NCI-H2227 (cell line): ENCODE measurements at regions not wholly inside any gene's neighbourhood (a gene's known extent, or its start where the extent isn't known, plus 50 kb on each side); places are given as distances from the start of the nearest gene placed in this dataset.

ENCODE experiments used
- DNase-seq: peaks from one replicate; lab custom pipeline; 2025; ENCODE audit not compliant: unreplicated experiment; lab: John Stamatoyannopoulos, UW

DNA sequence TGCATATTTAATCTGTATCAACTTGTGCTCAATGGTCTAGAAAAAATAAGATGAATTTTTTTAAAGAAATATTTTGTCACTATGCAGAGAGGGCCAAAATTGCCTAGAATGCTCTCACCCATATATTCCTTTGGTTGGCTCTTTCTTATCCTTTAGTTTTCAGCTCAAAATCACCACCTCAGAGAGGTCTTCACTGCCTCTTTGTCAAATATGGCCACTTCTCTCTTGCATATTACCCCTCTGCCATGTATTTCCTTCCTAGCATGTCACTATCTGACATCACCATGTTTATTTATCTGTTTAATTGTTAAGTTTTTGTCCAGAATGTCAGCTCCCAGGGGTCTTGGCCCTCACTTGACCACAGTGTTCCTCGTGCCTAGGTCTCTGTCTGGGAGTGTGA, 535.2 kb upstream of the CDH2 start:
- DNase-seq: no peak

DNA sequence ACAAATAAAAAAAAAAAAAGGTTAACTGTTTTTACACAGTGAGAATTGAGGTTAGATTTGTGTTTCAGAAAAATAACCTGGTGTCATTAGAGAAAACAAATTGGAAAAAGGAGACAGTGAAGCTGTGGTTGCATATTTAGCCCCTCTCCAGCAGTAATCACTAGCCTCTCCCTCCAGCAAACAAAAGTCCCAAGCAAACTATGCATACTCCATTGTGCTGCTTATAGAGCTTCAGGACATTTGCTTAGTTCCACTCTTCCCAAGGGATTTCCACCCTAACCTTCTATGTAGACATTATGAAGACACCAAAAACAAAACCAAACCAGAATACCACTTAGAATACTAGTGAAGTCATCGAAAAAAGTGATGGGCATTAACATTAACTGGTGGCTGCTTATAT, 534.2 kb upstream of the CDH2 start:
- DNase-seq: no peak

DNA sequence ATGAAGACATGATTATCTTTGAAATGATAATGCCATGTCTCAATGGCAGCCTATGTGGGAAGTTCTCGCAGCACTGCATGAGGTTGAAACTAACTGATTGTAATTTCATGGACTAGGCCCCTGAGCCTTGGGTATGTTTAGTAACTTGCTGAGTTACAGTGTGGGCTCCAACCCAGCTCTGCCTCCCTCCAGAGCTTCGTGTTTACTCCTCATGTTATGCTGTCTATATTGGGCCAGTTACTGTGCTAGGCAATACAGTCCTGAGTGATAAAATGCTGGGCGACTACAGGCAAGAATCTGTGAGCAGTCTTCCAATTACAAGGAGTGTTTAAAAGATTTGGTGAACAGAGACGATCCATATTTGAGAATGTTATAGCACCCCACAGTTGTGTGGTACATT, 530.1 kb upstream of the CDH2 start:
- DNase-seq: no peak

DNA sequence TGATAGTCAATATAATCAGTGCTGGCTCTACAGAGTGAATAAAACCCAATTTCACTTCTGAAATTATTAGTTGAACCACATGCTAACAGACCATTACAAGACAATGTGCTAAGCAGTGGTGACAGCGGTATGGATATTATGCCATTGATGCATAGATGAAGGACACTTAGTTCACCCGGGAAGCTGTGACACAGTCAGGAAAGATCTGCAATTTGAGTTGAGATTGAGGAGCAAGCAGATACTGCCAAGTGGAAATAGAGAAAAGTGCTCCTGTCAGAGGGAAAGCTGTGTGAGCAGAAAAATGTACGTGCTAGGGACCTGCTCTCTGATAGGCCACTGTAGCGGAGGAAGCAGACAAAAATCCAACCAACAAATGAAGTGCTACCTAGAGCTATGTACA, 529.5 kb upstream of the CDH2 start:
- no peak for DNase-seq

DNA sequence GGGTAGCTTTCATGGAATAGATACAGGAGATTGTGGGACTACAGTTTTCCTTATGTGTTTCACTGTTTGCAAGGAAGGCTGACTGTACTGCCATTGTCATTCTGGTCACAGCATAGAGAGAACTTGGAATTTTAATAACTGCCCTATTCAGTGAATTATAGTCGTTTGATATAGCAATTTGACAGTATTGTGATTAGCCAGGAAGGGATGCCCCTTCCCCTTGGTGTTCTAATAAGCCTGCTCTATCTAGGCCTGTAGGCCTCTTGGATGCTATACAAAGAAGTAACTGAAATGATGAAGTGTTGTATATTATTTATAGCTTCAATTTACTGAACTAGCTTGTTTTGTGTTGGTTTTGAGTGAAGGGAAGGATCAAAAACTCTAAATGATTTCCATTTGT, 528.6 kb upstream of the CDH2 start:
- DNase-seq: peak; percentile 63

DNA sequence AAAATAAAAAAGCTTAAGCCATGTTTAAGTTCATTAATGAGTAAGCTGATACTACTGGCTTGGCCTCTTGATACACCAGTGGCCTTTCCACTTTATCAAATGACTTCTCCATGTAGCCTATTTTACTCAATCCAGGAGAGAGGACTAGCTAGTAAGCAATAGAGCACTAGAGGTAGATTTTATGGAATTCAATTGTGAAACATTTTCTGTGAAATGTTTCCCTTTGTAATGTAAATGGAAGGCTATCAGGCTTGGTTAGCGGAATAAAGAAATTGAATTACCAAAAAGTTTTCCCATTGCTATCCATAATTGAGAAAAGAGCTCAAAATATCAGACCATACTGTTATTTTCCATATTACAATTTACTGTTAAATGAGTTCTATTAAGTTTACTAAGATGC, 515.4 kb upstream of the CDH2 start:
- no peak for DNase-seq

DNA sequence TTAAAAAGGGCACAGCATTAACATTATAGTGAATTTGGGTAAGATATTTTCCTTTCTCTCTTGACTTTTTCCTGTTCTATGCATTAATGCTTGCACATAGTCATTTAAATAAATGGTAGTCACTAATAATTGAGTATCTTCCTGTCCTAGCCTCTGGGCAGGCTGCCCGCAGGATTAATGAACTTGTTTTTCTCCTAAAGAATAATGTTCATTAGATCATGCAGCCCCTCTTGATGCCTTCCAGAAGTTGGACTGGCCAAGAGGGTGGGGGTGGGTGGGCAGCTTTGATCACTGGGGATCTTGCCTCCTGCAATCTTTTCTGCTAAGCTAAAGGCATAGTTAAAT, 514.5 kb upstream of the CDH2 start:
- DNase-seq: no peak

DNA sequence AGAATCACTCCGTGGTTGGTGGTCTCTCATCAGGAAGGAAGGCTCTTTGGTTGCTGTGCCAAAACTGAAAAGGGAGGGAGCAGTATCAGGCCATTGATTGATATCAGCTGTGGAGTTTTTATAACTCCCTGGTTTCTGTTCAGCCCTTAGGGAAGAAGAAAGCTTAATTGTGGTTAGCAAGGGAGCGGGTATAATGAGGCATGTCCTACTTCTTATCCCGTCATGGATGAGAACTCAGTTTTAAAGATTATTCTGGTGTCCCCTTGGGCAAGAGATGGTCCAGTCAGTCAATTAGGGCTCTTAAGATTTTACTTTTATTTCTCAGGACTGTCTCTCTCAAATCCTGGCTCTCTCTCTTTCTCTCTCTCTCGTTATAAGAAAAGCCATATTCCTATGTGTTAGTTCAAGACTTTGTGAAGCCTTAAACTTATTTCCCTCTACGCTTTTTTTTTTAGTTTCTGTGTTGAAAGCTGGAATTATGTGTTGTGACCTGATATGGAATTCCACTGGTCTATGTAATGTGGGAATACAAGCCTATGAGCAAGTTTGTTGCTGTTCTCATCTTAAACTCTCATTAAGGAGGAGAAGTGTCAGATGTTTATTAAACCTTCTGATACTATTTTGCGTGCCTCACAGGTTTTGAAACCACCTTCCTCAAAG, 514.0 kb upstream of the CDH2 start:
- DNase-seq: no peak

DNA sequence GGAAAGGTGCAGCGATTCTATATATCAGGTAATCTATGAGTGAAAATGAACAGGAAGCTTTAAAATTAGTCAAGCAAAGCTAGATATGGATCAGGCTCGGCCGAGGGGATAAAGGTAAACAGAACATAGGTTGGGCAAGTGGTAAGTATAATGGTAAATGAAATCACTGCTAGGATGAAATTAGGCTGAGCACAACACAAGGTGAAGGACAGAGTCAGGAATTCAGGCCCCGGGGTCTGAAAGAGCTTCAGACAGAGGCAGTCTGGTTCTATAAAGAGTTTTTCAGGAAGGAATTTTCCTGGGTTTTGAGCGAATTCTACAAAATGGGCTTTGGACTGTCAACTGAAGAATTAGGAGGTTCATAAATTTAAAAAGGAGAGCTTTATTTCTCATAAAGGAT, 513.2 kb upstream of the CDH2 start:
- no peak for DNase-seq

DNA sequence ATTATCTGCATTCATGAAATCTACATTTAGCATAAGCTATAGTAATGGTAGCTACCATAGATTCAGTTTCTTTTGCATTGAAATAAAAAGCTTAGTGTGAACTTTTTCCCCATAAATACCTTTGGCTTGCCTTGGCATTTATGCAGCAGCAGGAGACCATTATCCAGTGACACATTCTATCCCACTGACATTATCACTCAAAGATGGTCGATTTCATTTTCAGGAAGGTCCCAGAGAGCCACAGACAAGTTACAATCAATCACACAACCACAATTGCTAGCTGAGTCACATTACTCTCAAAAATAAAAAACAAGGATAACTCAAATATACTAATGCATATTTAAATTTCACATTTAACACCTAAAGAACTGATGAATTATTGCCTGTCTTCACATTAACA, 512.7 kb upstream of the CDH2 start:
- no peak for DNase-seq

DNA sequence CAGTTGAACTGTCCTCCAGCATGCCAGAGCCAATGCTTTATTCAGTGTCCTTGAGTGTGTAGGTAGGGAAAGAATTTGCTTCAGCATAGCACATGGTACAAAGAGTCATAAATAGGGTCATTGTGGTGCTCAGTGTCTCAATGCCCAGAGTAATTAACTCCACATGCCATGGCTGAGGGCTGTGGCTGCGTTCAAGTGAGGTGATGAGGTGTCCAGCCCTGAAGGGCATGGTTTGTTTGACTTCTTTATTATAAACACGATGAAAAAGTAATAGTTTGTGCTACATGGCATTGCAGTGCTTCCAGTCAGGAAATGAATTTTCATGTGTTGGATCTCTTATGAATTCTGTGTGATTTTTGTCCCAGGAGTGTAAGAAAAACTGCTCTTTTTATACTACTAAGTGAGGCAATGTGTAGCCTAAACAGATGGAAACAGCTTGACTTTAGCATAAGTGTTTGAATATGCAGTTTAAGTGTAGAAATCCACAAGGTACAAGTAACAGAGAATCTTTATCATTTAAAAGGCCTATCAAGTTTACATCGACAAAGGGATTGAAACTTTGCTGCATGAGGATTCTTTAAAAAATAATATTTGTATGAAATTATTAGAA, 507.9 kb upstream of the CDH2 start:
- DNase-seq: no peak

DNA sequence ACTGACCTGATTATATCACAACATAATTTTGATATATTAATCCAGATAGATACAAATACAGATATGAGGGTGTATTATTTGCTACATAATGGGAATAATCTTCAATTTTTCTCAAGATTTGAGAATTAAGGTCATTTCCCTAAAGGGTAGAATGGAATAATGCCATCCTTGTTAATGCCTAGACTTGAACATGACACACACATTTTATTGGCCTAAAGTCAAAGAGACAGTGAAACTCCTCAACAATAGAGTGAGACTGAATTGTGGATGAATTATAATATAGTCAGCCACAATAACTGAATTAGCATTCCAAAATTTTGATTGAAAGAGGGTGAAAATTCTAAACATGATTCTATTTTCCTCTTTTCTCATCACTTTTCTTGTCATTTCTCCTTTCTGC, 506.0 kb upstream of the CDH2 start:
- DNase-seq: no peak

DNA sequence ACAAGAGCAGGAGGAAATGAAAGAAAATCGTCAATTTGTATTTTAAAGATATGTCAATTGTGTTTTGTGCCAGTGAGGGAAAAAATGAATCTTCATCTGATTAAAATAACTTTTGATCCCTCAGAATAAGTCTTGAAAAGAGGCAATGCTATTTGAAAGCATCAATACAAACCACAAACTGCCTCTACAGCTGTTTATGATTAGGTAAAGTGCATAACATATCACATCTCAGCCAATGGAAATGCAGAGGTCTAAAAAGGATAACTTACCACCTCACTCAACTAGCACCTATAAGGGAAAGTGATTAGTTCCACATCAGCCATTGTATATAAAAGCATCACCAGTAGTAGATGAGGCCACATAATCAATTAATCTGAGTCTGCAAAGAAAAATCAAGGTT, 492.2 kb upstream of the CDH2 start:
- DNase-seq: no peak

DNA sequence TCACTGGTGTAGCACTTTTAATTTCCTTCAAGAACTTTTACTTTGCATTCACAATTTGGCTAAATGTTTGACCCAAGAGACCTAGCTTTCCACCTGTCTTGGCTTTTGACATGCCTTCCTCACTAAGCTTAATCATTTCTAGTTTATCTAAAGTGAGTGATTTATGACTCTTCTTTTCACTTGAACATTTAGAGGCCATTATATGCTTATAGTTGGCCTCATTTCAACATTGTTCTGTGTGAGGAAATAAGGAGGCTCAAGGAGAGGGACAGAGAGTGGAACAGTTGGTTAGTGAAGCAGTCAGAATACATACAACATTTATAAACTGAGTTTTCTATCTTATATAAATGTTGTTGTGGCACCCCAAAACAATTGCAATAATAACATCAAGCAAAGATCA, 489.3 kb upstream of the CDH2 start:
- no peak for DNase-seq

DNA sequence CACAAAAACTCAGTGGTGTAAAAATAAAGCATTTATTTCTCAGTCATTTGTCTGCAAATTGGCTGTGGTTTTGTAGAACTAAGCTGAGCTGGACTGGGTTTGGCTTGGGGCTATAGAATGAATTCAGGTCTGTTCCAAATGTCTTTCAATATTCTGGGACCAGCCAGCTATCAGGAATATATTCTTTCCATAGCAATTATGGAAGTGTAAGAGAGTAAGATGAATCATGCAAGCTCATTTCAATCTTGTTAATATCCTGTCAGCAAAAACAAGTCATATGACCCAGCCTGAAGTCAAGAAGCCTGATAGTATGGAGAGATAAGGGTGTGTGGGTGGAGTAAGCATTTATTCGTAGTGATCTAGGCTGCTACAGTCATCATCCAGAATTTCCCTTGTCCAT, 481.0 kb upstream of the CDH2 start:
- DNase-seq: no peak

DNA sequence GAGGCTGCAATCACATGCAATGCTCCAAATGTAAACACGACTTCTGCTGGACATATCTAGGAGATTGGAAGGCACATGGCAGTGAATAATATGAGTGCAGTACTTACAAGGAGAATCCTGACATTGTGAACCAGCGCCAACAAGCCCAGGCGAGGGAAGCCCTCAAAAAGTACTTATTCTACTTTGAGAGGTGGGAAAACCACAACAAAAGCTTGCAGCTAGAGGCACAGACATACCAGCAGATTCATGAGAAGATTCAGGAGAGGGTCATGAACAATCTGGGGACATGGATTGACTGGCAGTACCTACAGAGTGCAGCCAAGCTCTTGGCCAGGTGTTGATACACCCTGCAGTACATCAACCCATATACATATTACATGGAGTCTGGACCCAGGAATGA, 475.7 kb upstream of the CDH2 start:
- no peak for DNase-seq

DNA sequence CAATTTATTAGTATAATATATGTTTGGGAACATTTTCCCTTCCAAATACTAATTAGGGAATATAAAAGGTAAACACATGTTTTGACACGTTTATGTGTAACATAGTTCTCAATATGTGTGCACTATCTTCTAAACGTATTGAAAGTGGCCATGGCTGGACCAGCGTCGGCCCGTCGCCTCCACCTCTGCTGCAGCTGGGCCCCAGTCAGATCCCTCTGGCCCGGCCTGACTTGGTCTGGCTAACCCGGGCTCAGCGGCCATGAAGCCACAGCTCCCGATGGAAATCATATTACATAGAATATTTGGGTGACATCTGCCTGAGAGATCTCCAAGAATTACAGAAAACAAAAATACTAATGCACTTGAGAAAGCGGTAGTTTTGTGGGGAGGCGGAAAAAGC, 474.4 kb upstream of the CDH2 start:
- no peak for DNase-seq

DNA sequence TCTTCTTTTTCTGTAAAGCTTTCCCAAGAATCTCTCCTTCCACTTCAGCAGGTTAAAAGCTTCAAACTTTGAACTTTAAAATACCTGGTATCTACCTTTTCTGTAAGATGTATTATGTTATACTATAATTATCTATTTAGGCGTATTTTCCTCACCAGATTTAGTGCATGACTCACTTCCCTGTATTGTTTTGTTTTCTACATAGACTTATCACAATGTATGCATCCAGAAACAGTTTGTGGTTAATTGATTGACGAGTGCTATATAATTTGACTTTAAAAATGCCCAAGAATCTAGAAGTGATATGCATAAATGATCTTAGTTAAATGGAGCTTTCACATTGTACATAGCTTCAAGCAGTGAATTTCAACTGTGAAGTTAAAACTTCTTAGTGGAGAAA, 473.9 kb upstream of the CDH2 start:
- no peak for DNase-seq

DNA sequence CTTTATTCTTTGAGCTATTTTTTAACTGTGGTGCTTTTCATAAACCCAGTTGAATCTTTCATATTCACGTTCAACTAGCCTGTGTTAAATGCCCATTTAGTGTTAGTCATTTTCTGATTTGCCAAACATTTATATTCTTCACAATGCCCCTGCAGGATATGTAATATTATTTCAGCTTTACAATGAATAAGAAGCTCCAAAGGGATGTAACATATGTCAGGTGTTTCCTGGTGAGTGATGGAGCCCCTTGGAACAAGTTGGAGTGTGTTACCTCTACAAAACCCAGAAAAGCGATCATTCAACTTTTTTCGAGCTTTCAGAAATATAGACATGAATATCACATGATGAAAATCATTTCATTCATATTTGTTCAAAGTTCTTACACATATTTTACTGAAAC, 471.0 kb upstream of the CDH2 start:
- no peak for DNase-seq

DNA sequence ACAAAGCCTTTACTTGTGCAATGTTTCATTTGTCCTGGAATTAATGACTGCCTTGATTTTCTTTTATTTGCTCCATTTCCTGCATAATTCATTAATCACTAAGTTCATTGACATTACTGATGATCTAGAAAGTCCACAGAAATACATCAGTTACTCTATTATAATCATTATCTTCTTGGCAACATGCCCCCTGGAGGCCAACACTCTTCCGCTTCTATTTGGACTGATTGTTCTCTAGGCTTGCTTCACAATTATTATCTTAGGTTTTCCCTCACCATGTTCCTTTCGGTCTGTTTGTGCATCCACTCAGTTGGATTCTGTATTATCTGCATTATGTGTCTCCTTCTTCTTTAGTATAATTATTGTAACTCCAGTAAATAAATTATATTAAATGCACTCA, 461.0 kb upstream of the CDH2 start:
- DNase-seq: no peak

DNA sequence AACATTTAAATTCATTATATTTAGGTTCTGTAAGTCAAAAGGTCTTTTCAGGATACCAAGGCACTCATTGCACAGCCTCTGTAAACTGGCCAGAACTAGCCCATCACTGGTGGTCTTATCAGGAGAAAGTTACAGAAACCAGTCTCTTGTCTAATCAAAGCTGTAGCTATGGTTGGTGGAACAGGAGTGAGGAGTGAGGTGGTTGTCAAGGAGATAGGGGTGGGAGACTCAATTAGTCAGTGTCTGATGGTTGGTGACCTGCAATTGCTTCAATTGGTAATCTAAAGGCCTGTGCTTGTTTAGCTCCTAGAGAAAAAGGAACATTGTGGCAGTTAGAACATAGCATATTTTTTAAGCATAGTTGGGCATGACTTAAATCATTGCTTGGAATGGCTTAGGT, 458.6 kb upstream of the CDH2 start:
- peak; percentile 15 for DNase-seq

DNA sequence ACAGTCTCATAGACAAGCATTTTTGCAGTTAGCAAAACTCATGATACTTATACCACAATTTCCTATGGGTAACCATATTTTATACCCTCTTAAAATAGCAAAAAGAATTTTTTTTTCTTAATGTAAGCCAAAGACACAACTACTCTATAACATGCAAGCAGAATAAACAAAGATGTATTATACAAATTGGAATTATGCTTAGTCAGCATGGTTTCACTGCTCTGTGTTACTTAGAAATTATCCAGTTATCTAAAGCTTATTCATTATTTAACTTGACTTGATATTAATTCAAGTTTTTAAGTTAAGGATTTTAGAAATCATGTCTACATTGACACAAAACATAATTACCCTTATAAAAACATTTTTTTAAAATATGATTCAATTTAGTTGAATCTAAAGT, 449.8 kb upstream of the CDH2 start:
- no peak for DNase-seq

DNA sequence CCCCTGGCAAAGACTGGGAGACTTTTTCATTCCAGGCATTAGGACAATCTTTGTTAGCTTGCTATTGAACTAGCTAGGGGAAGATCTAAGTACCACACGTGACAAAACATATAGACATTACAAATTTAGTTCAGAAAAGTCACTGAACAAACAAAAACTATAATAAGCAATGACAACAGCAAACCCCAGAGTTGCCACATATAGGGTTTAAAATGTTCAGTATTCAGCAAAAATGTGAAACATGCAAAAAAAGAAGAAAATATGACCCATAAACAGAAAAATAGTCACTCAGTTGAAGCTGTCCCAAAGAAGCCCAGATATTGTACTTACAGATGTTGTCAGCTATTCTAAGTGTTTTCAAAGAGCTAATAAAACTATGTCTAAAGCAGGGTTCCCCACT, 431.1 kb upstream of the CDH2 start:
- DNase-seq: no peak

DNA sequence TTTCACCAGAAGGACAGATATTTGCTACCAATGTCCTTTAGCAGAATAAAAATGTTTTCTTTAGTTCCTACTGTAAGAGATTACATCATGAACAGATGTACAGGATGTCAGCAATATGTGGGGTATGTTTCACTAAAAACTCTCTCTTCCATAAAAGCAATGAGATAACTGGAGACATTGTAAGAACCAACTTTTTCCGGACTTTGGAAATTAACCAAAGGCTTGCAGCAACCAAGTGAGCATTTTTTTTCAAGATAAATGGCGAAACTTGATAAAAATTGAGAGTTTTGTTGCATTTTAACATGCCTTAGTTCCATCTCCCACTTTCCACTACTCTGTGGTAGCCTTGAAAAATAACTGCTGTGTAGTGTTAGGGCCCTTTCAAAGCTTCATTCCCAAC, 429.8 kb upstream of the CDH2 start:
- DNase-seq: no peak
